MM.1S (cell line): ENCODE measurements at regions not wholly inside any gene's neighbourhood (a gene's known extent, or its start where the extent isn't known, plus 50 kb on each side); places are given as distances from the start of the nearest gene placed in this dataset.

Source experiments
- DNase-seq: peaks from one replicate; pipeline ENCODE4 v3.0.0-alpha.2; 2015
- H2AFZ ChIP-seq: fragments of 300-600 bp; sonication (generic); 2 replicates; pipeline ENCODE4 v1.6.0; 2016; ENCODE audit warnings: antibody characterized with exemption, low read length
- H3F3A ChIP-seq: fragments of 300-600 bp; sonication (generic); 2 replicates; pipeline ENCODE4 v1.6.1; 2016; ENCODE audit warnings: mild to moderate bottlenecking, antibody characterized with exemption, low read length, moderate library complexity, mixed read lengths; ENCODE audit not compliant: insufficient read depth
- H3K27ac ChIP-seq: fragments of 300-600 bp; sonication (generic); 2 replicates; pipeline ENCODE4 v1.5.1; 2016; ENCODE audit warnings: mild to moderate bottlenecking, low read length
- H3K27me3 ChIP-seq: fragments of 300-600 bp; sonication (generic); replicated peaks from 2 replicates; pipeline ENCODE4 v1.6.0; 2016; ENCODE audit warnings: low read length; ENCODE audit not compliant: insufficient read depth
- H3K36me3 ChIP-seq: fragments of 300-600 bp; sonication (generic); replicated peaks from 2 replicates; pipeline ENCODE4 v1.6.1; 2016; ENCODE audit warnings: mild to moderate bottlenecking, low read length, mixed read lengths; ENCODE audit not compliant: insufficient read depth
- H3K4me1 ChIP-seq: fragments of 300-600 bp; sonication (generic); 2 replicates; pipeline ENCODE4 v1.6.1; 2016; ENCODE audit warnings: low read length, mixed read lengths
- H3K4me2 ChIP-seq: fragments of 300-600 bp; sonication (generic); 2 replicates; pipeline ENCODE4 v1.6.0; 2016; ENCODE audit warnings: low read depth, low read length
- H3K4me3 ChIP-seq: fragments of 300-600 bp; sonication (generic); 2 replicates; pipeline ENCODE4 v1.5.1; 2016; ENCODE audit warnings: low read length, mixed read lengths
- H3K79me2 ChIP-seq: fragments of 300-600 bp; sonication (generic); 2 replicates; pipeline ENCODE4 v1.6.1; 2016; ENCODE audit warnings: mixed run types, low read length, mixed read lengths
- H3K9ac ChIP-seq: fragments of 300-600 bp; sonication (generic); 2 replicates; pipeline ENCODE4 v1.6.1; 2016; ENCODE audit warnings: low read length, mixed read lengths
- H3K9me2 ChIP-seq: fragments of 300-600 bp; sonication (generic); replicated peaks from 2 replicates; pipeline ENCODE4 v1.6.1; 2016; ENCODE audit warnings: mild to moderate bottlenecking, low read length, mixed read lengths; ENCODE audit not compliant: insufficient read depth
- H3K9me3 ChIP-seq: fragments of 300-600 bp; sonication (generic); replicated peaks from 2 replicates; pipeline ENCODE4 v1.6.1; 2016; ENCODE audit warnings: mild to moderate bottlenecking, low read length, mixed read lengths; ENCODE audit not compliant: insufficient read depth
- H4K20me1 ChIP-seq: fragments of 300-600 bp; sonication (generic); 2 replicates; pipeline ENCODE4 v1.6.1; 2016; ENCODE audit warnings: mild to moderate bottlenecking, low read length, moderate library complexity, mixed read lengths; ENCODE audit not compliant: insufficient read depth
- EZH2 ChIP-seq: fragments of 300-600 bp; sonication (generic); optimal IDR thresholded peaks from 2 replicates; pipeline ENCODE3; 2017; ENCODE audit warnings: low read depth, mild to moderate bottlenecking, antibody characterized with exemption, low read length, mixed read lengths
- EZH2phosphoT487 ChIP-seq: fragments of 300-600 bp; sonication (generic); IDR thresholded peaks from 2 replicates; pipeline ENCODE4 v1.6.1; 2018; ENCODE audit warnings: antibody characterized with exemption, low read length
- TF ChIP-seq, protein P1 (sequence below): fragments of 300-600 bp; sonication (generic); IDR thresholded peaks from 2 replicates; pipeline ENCODE4 v1.5.1; 2016; ENCODE audit warnings: antibody characterized with exemption, low read length, mixed read lengths

DNA sequence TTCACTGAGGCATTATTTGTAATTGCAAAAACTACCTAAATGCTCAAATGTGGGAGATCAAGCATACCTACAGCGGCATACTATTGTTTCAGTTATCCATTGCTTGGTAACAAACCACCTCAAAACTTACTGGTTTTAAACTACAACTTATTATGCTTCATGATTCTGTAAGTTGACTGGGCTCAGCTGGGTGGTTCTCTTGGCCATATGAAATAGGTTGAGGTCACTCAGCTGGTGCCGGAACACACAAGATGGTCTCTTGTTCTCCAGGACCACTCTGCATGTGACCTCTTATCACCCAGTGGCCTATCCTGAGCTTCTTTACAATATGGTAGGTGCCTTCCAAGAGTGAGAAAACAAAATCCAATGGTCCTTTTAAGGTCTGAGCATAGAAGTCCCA, 195.4 kb upstream of the FGGY start:
- no peaks in the 10 kb centered on the region for H3K4me1 ChIP-seq
- no peaks in the 10 kb centered on the region for H3K9me3 ChIP-seq
- H2AFZ ChIP-seq, result no peak overlapping the region

DNA sequence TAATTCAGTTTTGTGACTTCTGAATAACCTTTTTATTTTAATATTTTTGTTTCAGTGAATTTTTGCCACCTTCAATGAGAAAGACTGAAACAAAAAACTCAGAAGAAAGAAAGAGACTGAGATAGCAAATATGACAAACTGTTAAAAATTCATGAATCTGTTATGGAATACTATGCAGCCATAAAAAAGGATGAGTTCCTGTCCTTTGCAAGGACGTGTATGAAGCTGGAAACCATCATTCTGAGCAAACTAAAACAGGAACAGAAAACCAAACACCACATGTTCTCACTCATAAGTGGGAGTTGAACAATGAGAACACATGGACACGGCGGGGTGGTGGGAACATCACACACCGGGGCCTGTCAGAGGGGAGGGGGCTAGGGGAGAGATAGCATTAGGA, 193.4 kb upstream of the FGGY start:
- Histone ChIP-seq H4K20me1 (no peaks in the 10 kb centered on the region), H3K27me3 (no peaks in the 10 kb centered on the region), H3K36me3 (no peaks in the 10 kb centered on the region; the same call in 1 of the 2 replicates), H3K9me3 (no peaks in the 10 kb centered on the region), H3K9ac (no peak overlapping the region), H3K9me2 (no peaks in the 10 kb centered on the region), H3K4me3 (no peak overlapping the region), H3F3A (no peaks in the 10 kb centered on the region), H3K79me2 (no peaks in the 10 kb centered on the region), H3K4me1 (no peaks in the 10 kb centered on the region), H3K4me2 (no peak overlapping the region), H3K27ac (no peak overlapping the region), H2AFZ (no peak overlapping the region)
- DNase-seq, result no peak
- no peak for TF ChIP-seq EZH2phosphoT487
- TF ChIP-seq, protein P1, sequence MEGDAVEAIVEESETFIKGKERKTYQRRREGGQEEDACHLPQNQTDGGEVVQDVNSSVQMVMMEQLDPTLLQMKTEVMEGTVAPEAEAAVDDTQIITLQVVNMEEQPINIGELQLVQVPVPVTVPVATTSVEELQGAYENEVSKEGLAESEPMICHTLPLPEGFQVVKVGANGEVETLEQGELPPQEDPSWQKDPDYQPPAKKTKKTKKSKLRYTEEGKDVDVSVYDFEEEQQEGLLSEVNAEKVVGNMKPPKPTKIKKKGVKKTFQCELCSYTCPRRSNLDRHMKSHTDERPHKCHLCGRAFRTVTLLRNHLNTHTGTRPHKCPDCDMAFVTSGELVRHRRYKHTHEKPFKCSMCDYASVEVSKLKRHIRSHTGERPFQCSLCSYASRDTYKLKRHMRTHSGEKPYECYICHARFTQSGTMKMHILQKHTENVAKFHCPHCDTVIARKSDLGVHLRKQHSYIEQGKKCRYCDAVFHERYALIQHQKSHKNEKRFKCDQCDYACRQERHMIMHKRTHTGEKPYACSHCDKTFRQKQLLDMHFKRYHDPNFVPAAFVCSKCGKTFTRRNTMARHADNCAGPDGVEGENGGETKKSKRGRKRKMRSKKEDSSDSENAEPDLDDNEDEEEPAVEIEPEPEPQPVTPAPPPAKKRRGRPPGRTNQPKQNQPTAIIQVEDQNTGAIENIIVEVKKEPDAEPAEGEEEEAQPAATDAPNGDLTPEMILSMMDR, result no peak
- TF ChIP-seq EZH2, result no peak

More for the DNA sequence above, 195.4 kb upstream of the FGGY start:
- no peak overlapping the region for H3K27ac ChIP-seq
- no peaks in the 10 kb centered on the region for H3K79me2 ChIP-seq
- no peak overlapping the region for H3K9ac ChIP-seq
- no peaks in the 10 kb centered on the region for H3K27me3 ChIP-seq
- no peaks in the 10 kb centered on the region; the same call in 1 of the 2 replicates for H3K36me3 ChIP-seq
- H3F3A ChIP-seq, result no peaks in the 10 kb centered on the region
- no peak overlapping the region for H3K4me3 ChIP-seq
- no peaks in the 10 kb centered on the region for H3K9me2 ChIP-seq
- DNase-seq, result no peak
- no peak overlapping the region for H3K4me2 ChIP-seq
- TF ChIP-seq EZH2 (no peak), EZH2phosphoT487 (no peak)
- TF ChIP-seq, protein P1, result no peak
- H4K20me1 ChIP-seq, result no peaks in the 10 kb centered on the region

GRCh38 chr1:59104191-59104760, 192.6 kb upstream of the FGGY start:
- no peak overlapping the region for H3K4me2 ChIP-seq
- H3K27ac ChIP-seq, result no peak overlapping the region
- H2AFZ ChIP-seq, result no peak overlapping the region
- H3K27me3 ChIP-seq, result no peaks in the 10 kb centered on the region
- no peaks in the 10 kb centered on the region for H3K4me1 ChIP-seq
- no peaks in the 10 kb centered on the region for H3K9me3 ChIP-seq
- H3K4me3 ChIP-seq, result no peak overlapping the region
- TF ChIP-seq EZH2phosphoT487 (no peak), EZH2 (no peak)
- TF ChIP-seq, protein P1, result no peak
- H3K9ac ChIP-seq, result no peak overlapping the region
- H3F3A ChIP-seq, result no peaks in the 10 kb centered on the region
- H3K36me3 ChIP-seq, result no peaks in the 10 kb centered on the region; the same call in 1 of the 2 replicates
- H3K9me2 ChIP-seq, result no peaks in the 10 kb centered on the region
- H3K79me2 ChIP-seq, result no peaks in the 10 kb centered on the region
- H4K20me1 ChIP-seq, result no peaks in the 10 kb centered on the region
- no peak for DNase-seq
